ENCODE measurements at regions not wholly inside any gene's neighbourhood (a gene's known extent, or its start where the extent isn't known, plus 50 kb on each side); places are given as distances from the start of the nearest gene placed in this dataset.
"Not testable (repeated sequence)": the region's sequence is repeated elsewhere in the genome, so short reads cannot be mapped to it uniquely, and the experiment has no call there.

DNA sequence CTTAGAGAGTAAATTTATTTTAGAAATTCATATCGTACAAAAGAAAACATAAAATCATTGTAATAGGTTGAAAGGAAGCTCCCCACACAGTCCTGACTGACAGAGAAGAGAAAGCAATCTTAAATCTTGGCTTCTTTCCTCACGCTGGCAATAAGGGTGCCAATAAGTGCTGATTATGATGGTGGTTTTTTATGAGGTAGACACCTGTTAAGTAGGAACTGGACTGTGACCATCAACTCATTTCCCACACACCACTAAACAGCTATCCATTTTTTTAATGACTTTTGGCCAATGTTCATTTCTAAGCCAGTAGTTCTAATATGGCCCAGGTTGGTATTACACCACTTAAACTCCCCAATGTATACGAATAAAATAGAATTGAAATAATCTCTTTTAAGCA is 893.5 kb upstream of the NUDT12 start:
- DNase-seq, result no peak

- no peak for DNase-seq
These were observed 890.0 kb upstream of the NUDT12 start for GRCh38 chr5:104452550-104452949.

DNA sequence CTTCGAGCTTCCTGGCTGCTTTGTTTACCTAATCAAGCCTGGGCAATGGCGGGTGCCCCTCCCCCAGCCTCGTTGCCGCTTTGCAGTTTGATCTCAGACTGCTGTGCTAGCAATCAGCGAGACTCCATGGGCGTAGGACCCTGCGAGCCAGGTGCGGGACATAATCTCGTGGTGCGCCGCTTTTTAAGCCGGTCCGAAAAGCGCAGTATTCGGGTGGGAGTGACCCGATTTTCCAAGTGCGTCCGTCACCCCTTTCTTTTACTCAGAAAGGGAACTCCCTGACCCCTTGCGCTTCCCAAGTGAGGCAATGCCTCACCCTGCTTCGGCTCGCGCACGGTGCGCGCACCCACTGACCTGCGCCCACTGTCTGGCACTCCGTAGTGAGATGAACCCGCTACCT is 889.3 kb upstream of the NUDT12 start:
- not testable (repeated sequence) for DNase-seq

- no peak for DNase-seq
These were observed 882.1 kb upstream of the NUDT12 start for GRCh38 chr5:104444656-104445055.

GRCh38 chr5:104443706-104444105 is 881.1 kb upstream of the NUDT12 start:
- DNase-seq, result no peak

DNA sequence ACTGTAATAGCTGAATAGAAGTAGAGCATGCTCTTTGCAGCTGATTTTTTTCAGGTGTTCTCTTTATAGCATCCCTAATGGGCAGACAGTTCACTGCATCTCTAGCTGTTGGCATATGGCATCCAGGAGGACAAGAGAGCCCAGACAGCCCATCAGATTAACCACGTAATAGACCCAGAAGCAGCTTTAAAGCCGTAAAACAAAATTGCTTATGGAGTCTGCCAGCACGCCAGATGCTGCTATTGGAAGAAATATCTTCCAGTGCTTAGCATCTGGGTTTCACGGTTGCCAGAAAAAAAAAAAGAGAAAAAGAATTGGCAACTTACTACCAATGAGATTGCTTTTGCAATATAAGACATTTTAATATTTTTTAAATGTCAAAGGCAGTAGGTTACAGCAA is 869.4 kb upstream of the NUDT12 start:
- DNase-seq, result no peak

DNA sequence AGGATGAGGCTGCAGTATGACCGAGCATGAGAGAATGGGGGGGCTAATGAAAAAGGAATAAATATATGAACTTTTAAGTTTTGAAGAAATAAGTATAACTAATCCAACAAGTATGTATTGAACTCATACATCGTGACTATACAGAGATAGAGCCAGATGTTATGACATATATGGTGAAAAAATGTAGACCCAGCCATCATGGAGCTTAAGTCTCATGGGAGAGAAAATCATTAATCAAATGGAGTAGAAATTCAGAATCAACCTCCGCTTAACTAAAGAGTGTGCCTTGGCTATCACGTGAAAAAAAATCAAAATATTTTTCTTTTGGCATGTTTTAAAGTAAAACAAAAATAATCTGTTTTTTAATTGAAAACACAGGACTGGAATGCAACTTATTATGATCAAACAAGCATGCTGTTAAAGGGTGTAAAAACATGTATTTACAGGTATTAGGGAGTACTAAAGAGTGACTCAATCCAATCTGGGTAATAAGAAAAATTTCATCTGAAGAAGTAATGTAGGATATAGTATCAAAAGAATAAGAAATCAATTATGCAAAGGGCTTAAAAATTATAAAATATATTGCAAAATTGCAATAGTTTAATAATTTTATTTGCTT is 868.5 kb upstream of the NUDT12 start:
- DNase-seq, result no peak

DNA sequence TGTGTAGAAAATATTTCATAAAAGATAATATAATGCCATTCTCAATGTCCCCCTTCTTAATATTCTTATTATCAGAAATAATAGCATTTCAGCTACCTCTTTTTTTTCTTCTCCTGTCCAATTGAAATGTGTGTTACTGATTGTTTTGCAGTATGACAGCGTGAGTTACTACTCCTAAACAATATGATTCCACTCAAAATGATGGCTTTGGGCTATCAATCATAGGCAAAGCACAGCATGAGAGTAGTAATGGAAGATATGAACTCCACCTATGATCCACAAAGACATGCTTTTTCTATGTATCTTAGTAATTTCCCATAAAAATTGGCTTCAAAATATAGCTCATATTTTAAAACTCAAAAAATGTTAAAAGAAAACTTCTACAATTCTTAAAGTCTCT is 867.3 kb upstream of the NUDT12 start:
- DNase-seq, result no peak

- no peak for DNase-seq
These were observed 858.8 kb upstream of the NUDT12 start for GRCh38 chr5:104421431-104421830.

- no peak for DNase-seq
These were observed 855.5 kb upstream of the NUDT12 start for GRCh38 chr5:104418056-104418455.

GRCh38 chr5:104412649-104413240 is 850.2 kb upstream of the NUDT12 start:
- no peak for DNase-seq

- no peak for DNase-seq
These were observed 838.4 kb upstream of the NUDT12 start for GRCh38 chr5:104400941-104401340.

GRCh38 chr5:104385906-104386305 is 823.3 kb upstream of the NUDT12 start:
- no peak for DNase-seq

GRCh38 chr5:104375345-104375744 is 812.8 kb upstream of the NUDT12 start:
- no peak for DNase-seq

- DNase-seq, result no peak
These were observed 810.2 kb upstream of the NUDT12 start for GRCh38 chr5:104372796-104373195.

DNA sequence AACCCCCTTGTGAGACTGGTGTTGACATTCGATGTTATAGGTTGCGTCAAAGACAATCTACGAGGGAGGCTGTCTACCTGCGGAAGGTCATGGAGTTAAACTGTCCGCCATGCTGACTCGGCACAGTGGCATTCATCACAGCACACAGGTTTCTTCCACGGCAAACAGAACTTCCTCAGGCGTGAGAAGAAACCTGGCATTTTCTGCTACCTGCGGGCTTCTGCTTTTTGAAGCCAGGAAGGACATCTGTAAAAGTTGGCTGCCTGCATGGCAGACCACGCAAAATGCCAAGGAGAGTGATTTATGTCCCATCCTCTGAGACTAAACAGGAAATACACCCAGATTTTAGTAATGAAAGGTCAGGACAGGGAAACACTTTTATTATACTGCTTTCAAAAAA is 809.8 kb upstream of the NUDT12 start:
- DNase-seq, result no peak

GRCh38 chr5:104370523-104370922 is 807.9 kb upstream of the NUDT12 start:
- no peak for DNase-seq

GRCh38 chr5:104367978-104368377 is 805.4 kb upstream of the NUDT12 start:
- DNase-seq, result no peak

DNA sequence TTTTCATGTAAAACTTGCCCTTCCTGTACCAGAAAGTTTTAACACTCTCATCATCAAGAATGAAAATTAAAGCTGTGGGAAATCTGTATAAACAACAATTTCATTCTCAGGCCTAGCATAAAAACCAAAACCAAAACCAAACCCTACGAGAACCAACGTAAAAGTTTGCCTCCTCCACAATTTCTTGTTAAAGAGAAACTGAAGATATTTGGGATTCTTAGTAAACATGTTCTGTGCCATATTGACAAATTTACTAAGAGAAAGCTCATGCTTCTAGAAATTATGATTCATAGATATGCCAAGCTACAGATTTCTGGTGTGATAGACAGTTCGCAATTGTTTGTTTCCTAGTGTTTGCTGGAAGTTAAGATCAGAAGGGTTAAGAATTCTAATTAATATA is 801.0 kb upstream of the NUDT12 start:
- no peak for DNase-seq

DNA sequence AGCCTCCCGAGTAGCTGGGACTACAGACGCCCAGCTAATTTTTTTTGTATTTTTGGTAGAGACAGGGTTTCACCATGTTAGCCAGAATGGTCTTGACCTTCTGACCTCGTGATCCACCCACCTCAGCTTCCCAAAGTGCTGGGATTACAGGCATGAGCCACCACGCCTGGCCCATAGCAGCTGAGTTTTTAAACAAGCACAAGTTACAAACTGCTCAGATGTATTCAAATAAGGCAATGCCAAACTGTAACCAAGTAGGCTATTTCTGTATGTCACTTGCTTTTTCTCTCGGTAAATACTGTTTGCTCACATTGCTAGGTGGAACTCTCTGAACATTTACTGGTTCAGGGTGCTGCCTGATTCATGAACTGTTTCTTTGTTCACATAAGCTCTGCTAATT is 799.3 kb upstream of the NUDT12 start:
- no peak for DNase-seq

- no peak for DNase-seq
These were observed 792.8 kb upstream of the NUDT12 start for GRCh38 chr5:104355350-104355749.

- DNase-seq, result no peak
These were observed 790.8 kb upstream of the NUDT12 start for GRCh38 chr5:104353371-104353770.

- DNase-seq, result no peak
These were observed 790.4 kb upstream of the NUDT12 start for GRCh38 chr5:104352954-104353353.

GRCh38 chr5:104347119-104347708 is 784.6 kb upstream of the NUDT12 start:
- no peak for DNase-seq

All from 8988T (cell line).